Upper lobe of left lung (tissue), 6 donors: ENCODE measurements at regions not wholly inside any gene's neighbourhood (a gene's known extent, or its start where the extent isn't known, plus 50 kb on each side); places are given as distances from the start of the nearest gene placed in this dataset.

ENCODE experiments used
- ATAC-seq, 2 donors: fragments of 200-7000 bp; cut with Tn5 transposase; one replicate each; pipeline ENCODE4 v1.9.1; 2022; ENCODE audit warnings: mild to moderate bottlenecking in 2 of 2, moderate library complexity in 2 of 2; ENCODE audit not compliant: low FRiP score in 2 of 2
- DNase-seq, 2 donors: peaks; one replicate each; pipeline ENCODE4 v3.0.0-alpha.2; 2019 to 2020
- H3K27ac ChIP-seq, 4 donors: fragments of 200-600 bp; sonication (generic); one replicate each; pipeline ENCODE4 v1.5.1; 2016 to 2019
- H3K27me3 ChIP-seq, 4 donors: fragments of 200-600 bp; sonication (generic); one replicate each; pipeline ENCODE4 v1.5.1; 2017 to 2019
- H3K36me3 ChIP-seq, 4 donors: fragments of 200-600 bp; sonication (generic); one replicate each; pipeline ENCODE4 v1.5.1; 2016 to 2019
- H3K4me1 ChIP-seq, 4 donors: fragments of 200-600 bp; sonication (generic); one replicate each; pipeline ENCODE4 v1.5.1; 2018 to 2019
- H3K4me3 ChIP-seq, 4 donors: fragments of 200-600 bp; sonication (generic); one replicate each; pipeline ENCODE4 v1.5.1; 2017 to 2019; ENCODE audit warnings: mild to moderate bottlenecking in 2 of 4, moderate library complexity in 1 of 4
- H3K9me3 ChIP-seq, 4 donors: fragments of 200-600 bp; sonication (generic); one replicate each; pipeline ENCODE4 v1.5.1; 2018 to 2019
- CTCF ChIP-seq, 6 experiments: fragments of 450-650 bp in 4 of 6; fragments of 200-600 bp in 2 of 6; sonication (generic) in 2 of 6; IDR thresholded peaks; one replicate each; pipeline ENCODE4 v1.5.1; 2016 to 2019; ENCODE audit warnings: antibody characterized with exemption in 6 of 6
- EP300 ChIP-seq, 4 donors: sonication (generic); formaldehyde crosslinking; IDR thresholded peaks; one replicate each; pipeline ENCODE4 v1.5.1; 2017; ENCODE audit warnings: antibody characterized with exemption in 4 of 4, control low read depth in 2 of 4
- POLR2A ChIP-seq, 4 donors: fragments of 450-650 bp; IDR thresholded peaks; one replicate each; pipeline ENCODE4 v1.5.1; 2016 to 2017; ENCODE audit warnings: antibody characterized with exemption in 4 of 4, mild to moderate bottlenecking in 2 of 4
- POLR2AphosphoS5 ChIP-seq, 2 donors: sonication (generic); formaldehyde crosslinking; IDR thresholded peaks; one replicate each; pipeline ENCODE4 v1.5.1; 2017; ENCODE audit warnings: antibody characterized with exemption in 2 of 2
- WGBS, 2 donors: methylation state at CpG; one replicate each; pipeline ENCODE4 v1.1.5; 2017 to 2018; 5-methylcytosine and 5-hydroxymethylcytosine counted together
- donor health status: DM: no; HTN: no; CAD: no; lungs with moderate emphysema.
- donor health status: DM: no; HTN: yes; CAD: no; lungs with severe emphysema.

- TF ChIP-seq CTCF (IDR thresholded peaks at IDR 0.05) (no peak), POLR2A (IDR thresholded peaks at IDR 0.05) (no peak), EP300 (IDR thresholded peaks at IDR 0.05) (no peak), POLR2AphosphoS5 (IDR thresholded peaks at IDR 0.05) (no peak)
- Histone ChIP-seq H3K36me3 (no peaks in the 10 kb centered on the region), H3K4me1 (no peaks in the 10 kb centered on the region), H3K4me3 (no peak overlapping the region), H3K27ac (no peak overlapping the region), H3K27me3 (no peaks in the 10 kb centered on the region), H3K9me3 (no peaks in the 10 kb centered on the region)
- DNase-seq, result no peak
- no peak for ATAC-seq
- 61 to 72% methylated on average over 3 of the region's 3 CpGs for WGBS, 2 donors
These were observed 412.1 kb downstream of the TBL1XR1 start for GRCh38 chr3:176785171-176785570.

- DNase-seq, result no peak
- no peaks in the 10 kb centered on the region for H3K4me1 ChIP-seq
- no peaks in the 10 kb centered on the region for H3K9me3 ChIP-seq
- no peak overlapping the region for H3K27ac ChIP-seq
- TF ChIP-seq EP300 (IDR thresholded peaks at IDR 0.05) (no peak), CTCF (IDR thresholded peaks at IDR 0.05) (no peak), POLR2A (IDR thresholded peaks at IDR 0.05) (no peak), POLR2AphosphoS5 (IDR thresholded peaks at IDR 0.05) (no peak)
- H3K4me3 ChIP-seq, result no peak overlapping the region
- no peaks in the 10 kb centered on the region for H3K36me3 ChIP-seq
- H3K27me3 ChIP-seq, result no peaks in the 10 kb centered on the region
- no peak for ATAC-seq
These were observed 416.5 kb downstream of the TBL1XR1 start for GRCh38 chr3:176780766-176781165.

GRCh38 chr3:176776622-176777175, 420.6 kb downstream of the TBL1XR1 start:
- H3K27me3 ChIP-seq, result no peaks in the 10 kb centered on the region
- H3K4me1 ChIP-seq, result no peaks in the 10 kb centered on the region
- H3K36me3 ChIP-seq, result no peaks in the 10 kb centered on the region
- no peak overlapping the region for H3K27ac ChIP-seq
- TF ChIP-seq EP300 (IDR thresholded peaks at IDR 0.05), result no peak
- no peak for TF ChIP-seq POLR2AphosphoS5 (IDR thresholded peaks at IDR 0.05)
- TF ChIP-seq POLR2A (IDR thresholded peaks at IDR 0.05), result no peak
- no peak for TF ChIP-seq CTCF (IDR thresholded peaks at IDR 0.05)
- no peak for DNase-seq
- no peak for ATAC-seq
- WGBS, 2 donors, result 75 to 85% methylated on average over 7 of the region's 7 CpGs
- peaks cover 0 to 2% (median 0%) of the 10 kb centered on the region in 4 donors for H3K9me3 ChIP-seq
- H3K4me3 ChIP-seq, result no peak overlapping the region

GRCh38 chr3:176769547-176770190, 427.6 kb downstream of the TBL1XR1 start:
- TF ChIP-seq EP300 (IDR thresholded peaks at IDR 0.05) (no peak), CTCF (IDR thresholded peaks at IDR 0.05) (no peak), POLR2AphosphoS5 (IDR thresholded peaks at IDR 0.05) (no peak), POLR2A (IDR thresholded peaks at IDR 0.05) (no peak)
- no peak overlapping the region for H3K4me3 ChIP-seq
- peaks cover 0 to 2% (median 0%) of the 10 kb centered on the region in 4 donors for H3K9me3 ChIP-seq
- H3K27ac ChIP-seq, result no peak overlapping the region
- no peak for DNase-seq
- no peak for ATAC-seq
- no peaks in the 10 kb centered on the region for H3K27me3 ChIP-seq
- WGBS, 2 donors, result 63 to 76% methylated on average over 1 of the region's 1 CpG
- no peaks in the 10 kb centered on the region for H3K4me1 ChIP-seq
- H3K36me3 ChIP-seq, result no peaks in the 10 kb centered on the region

- no peak for ATAC-seq
- H3K27me3 ChIP-seq, result no peaks in the 10 kb centered on the region
- H3K36me3 ChIP-seq, result no peaks in the 10 kb centered on the region
- no peak overlapping the region for H3K4me3 ChIP-seq
- no peak overlapping the region for H3K27ac ChIP-seq
- TF ChIP-seq EP300 (IDR thresholded peaks at IDR 0.05) (no peak), POLR2A (IDR thresholded peaks at IDR 0.05) (no peak), POLR2AphosphoS5 (IDR thresholded peaks at IDR 0.05) (no peak), CTCF (IDR thresholded peaks at IDR 0.05) (no peak)
- H3K4me1 ChIP-seq, result no peaks in the 10 kb centered on the region
- 50 to 79% methylated on average over 2 of the region's 2 CpGs for WGBS, 2 donors
- no peaks in the 10 kb centered on the region for H3K9me3 ChIP-seq
- DNase-seq, result no peak
These were observed 429.9 kb downstream of the TBL1XR1 start for GRCh38 chr3:176767385-176767784.
